GM12878 (cell line): ENCODE measurements at regions not wholly inside any gene's neighbourhood (a gene's known extent, or its start where the extent isn't known, plus 50 kb on each side); places are given as distances from the start of the nearest gene placed in this dataset.

Experiments
- ATAC-seq: fragments of 200-7000 bp; cut with Tn5 transposase; 3 replicates; pipeline ENCODE4 v1.9.1; 2020; ENCODE audit warnings: mild to moderate bottlenecking, moderate library complexity
- BruUV-seq: library from RNA; stranded (reverse); fragments of 400-500 nt; replicated peaks from 2 replicates; lab custom pipeline; 2021; lab: Mats Ljungman, UMichigan
- CTCF ChIA-PET: fragments of 300-600 bp; sonication (Branson Sonifier 250); formaldehyde crosslinking; extraction: SDS; loops from one replicate; lab custom pipeline; 2021; ENCODE audit warnings: inconsistent platforms; lab: Yijun Ruan, JAX
- POLR2A ChIA-PET: fragments of 350-600 bp; formaldehyde crosslinking; extraction: SDS; loops from one replicate; lab custom pipeline; 2021; ENCODE audit warnings: inconsistent platforms; lab: Charles Lee
- RAD21 ChIA-PET: fragments of 300-600 bp; sonication (Branson Sonifier 250); formaldehyde crosslinking; loops from one replicate; lab custom pipeline; 2023; ENCODE audit warnings: antibody characterized with exemption; ENCODE audit not compliant: unreplicated experiment; lab: Charles Lee
- SMC1A ChIA-PET: fragments of 300-600 bp; sonication (Branson Sonifier 250); formaldehyde crosslinking; loops from one replicate; lab custom pipeline; 2023; ENCODE audit not compliant: unreplicated experiment, uncharacterized antibody; lab: Charles Lee
- DNase-seq: peaks from one replicate; pipeline ENCODE4 v3.0.0-alpha.2; 2011; ENCODE audit warnings: low read depth, low spot score
- FAIRE-seq: peaks from 3 replicates; lab custom pipeline; 2011; peaks lifted over from hg19 to GRCh38; lab: Jason Lieb, UNC
- H2AFZ ChIP-seq: 2 replicates; pipeline ENCODE4 v1.6.0; 2011; ENCODE audit warnings: low read depth, low read length, control low read depth; ENCODE audit not compliant: control insufficient read depth
- H3K27ac ChIP-seq: 2 replicates; pipeline ENCODE4 v1.5.1; 2011; ENCODE audit warnings: control low read depth; ENCODE audit not compliant: control insufficient read depth, insufficient read depth
- H3K27me3 ChIP-seq, 2 experiments: replicated peaks in 1 of 2; 2 replicates each; pipeline versions ENCODE4 v1.6.0 to v1.6.1; 2011; ENCODE audit warnings: low read length in 1 of 2; ENCODE audit not compliant: control insufficient read depth in 2 of 2, insufficient read depth in 2 of 2
- H3K36me3 ChIP-seq, 2 experiments: 2 replicates each; pipeline ENCODE4 v1.5.1; 2011; ENCODE audit warnings: low read length in 1 of 2; ENCODE audit not compliant: control insufficient read depth in 2 of 2, insufficient read depth in 2 of 2
- H3K4me1 ChIP-seq: 2 replicates; pipeline ENCODE4 v1.6.1; 2011; ENCODE audit warnings: mild to moderate bottlenecking, low read length, moderate library complexity, mixed read lengths; ENCODE audit not compliant: control insufficient read depth, insufficient read depth
- H3K4me2 ChIP-seq: 2 replicates; pipeline ENCODE4 v1.6.0; 2011; ENCODE audit warnings: control low read depth; ENCODE audit not compliant: control insufficient read depth, insufficient read depth
- H3K4me3 ChIP-seq: fragments of 200-600 bp; sonication (generic); 2 replicates; pipeline ENCODE4 v1.5.1; 2016
- H3K79me2 ChIP-seq: 2 replicates; pipeline ENCODE4 v1.6.0; 2011; ENCODE audit warnings: low read length; ENCODE audit not compliant: control insufficient read depth, insufficient read depth
- H3K9ac ChIP-seq: 2 replicates; pipeline ENCODE4 v1.8.0; 2011; ENCODE audit warnings: low read length, control low read depth, mixed read lengths; ENCODE audit not compliant: control insufficient read depth, insufficient read depth
- H3K9me3 ChIP-seq: replicated peaks from 3 replicates; pipeline ENCODE4 v1.5.1; 2011; ENCODE audit warnings: mild to moderate bottlenecking, low read length; ENCODE audit not compliant: control insufficient read depth, insufficient read depth
- H4K20me1 ChIP-seq: 2 replicates; pipeline ENCODE4 v1.6.0; 2011; ENCODE audit not compliant: control insufficient read depth, insufficient read depth
- ATF3 ChIP-seq: IDR thresholded peaks from 2 replicates; pipeline ENCODE4 v1.6.1; 2011; ENCODE audit warnings: low read depth, mild to moderate bottlenecking, low read length, moderate library complexity, borderline replicate concordance; ENCODE audit errors: extremely low read depth
- BHLHE40 ChIP-seq, 2 experiments: fragments of 450-650 bp in 1 of 2; IDR thresholded peaks; 2 replicates each; pipeline ENCODE4 v1.6.1; 2011 to 2017; ENCODE audit warnings: low read depth in 2 of 2, borderline replicate concordance in 1 of 2, improper control_type of control experiment in 1 of 2, low read length in 1 of 2, mild to moderate bottlenecking in 1 of 2
- CHD4 ChIP-seq: fragments of 200-600 bp; sonication (generic); IDR thresholded peaks from 2 replicates; pipeline ENCODE4 v1.6.1; 2016; ENCODE audit warnings: mild to moderate bottlenecking
- FOXM1 ChIP-seq: IDR thresholded peaks from 2 replicates; pipeline ENCODE4 v1.6.1; 2012; ENCODE audit warnings: low read depth, mild to moderate bottlenecking, inconsistent platforms, low read length, moderate library complexity
- LARP7 ChIP-seq: fragments of 450-650 bp; IDR thresholded peaks from 2 replicates; pipeline ENCODE4 v1.6.1; 2017; ENCODE audit warnings: mild to moderate bottlenecking
- NFXL1 ChIP-seq: fragments of 450-650 bp; IDR thresholded peaks from 2 replicates; pipeline ENCODE4 v1.6.1; 2017; ENCODE audit warnings: antibody characterized with exemption, mild to moderate bottlenecking, borderline replicate concordance
- NR2C1 ChIP-seq: fragments of 450-650 bp; IDR thresholded peaks from 2 replicates; pipeline ENCODE4 v1.6.1; 2017; ENCODE audit warnings: antibody characterized with exemption, mild to moderate bottlenecking, moderate library complexity
- NR2F1 ChIP-seq: fragments of 450-650 bp; conservative IDR thresholded peaks from 2 replicates; pipeline ENCODE4 v1.6.1; 2017; ENCODE audit warnings: mild to moderate bottlenecking
- NRF1 ChIP-seq: conservative IDR thresholded peaks from 2 replicates; pipeline ENCODE4 v1.6.1; 2011; ENCODE audit warnings: mild to moderate bottlenecking, low read depth, low read length, improper control_type of control experiment
- RB1 ChIP-seq: fragments of 450-650 bp; formaldehyde crosslinking; IDR thresholded peaks from 2 replicates; pipeline ENCODE4 v1.6.1; 2017; ENCODE audit warnings: mild to moderate bottlenecking, borderline replicate concordance
- RFX5 ChIP-seq: IDR thresholded peaks from 2 replicates; pipeline ENCODE4 v1.6.1; 2011; ENCODE audit warnings: low read depth, low read length, improper control_type of control experiment
- SREBF1 ChIP-seq: IDR thresholded peaks from 2 replicates; pipeline ENCODE4 v1.6.1; 2012; ENCODE audit warnings: mild to moderate bottlenecking, low read length
- TCF12 ChIP-seq: IDR thresholded peaks from 2 replicates; pipeline ENCODE4 v1.6.1; 2011; ENCODE audit warnings: low read depth, mild to moderate bottlenecking, low read length
- ZBED1 ChIP-seq: IDR thresholded peaks from 2 replicates; pipeline ENCODE4 v1.6.1; 2016; ENCODE audit warnings: borderline replicate concordance
- ZNF274 ChIP-seq: IDR thresholded peaks from one replicate; pipeline ENCODE4 v1.8.0; 2011; ENCODE audit not compliant: insufficient read length, insufficient read depth
- WGBS: methylation state at CpG from one replicate; pipeline ENCODE4 v1.1.6; 2016; ENCODE audit warnings: low lambda C conversion rate; ENCODE audit not compliant: insufficient replicate concordance, insufficient coverage; ENCODE audit errors: missing lambda C conversion rate; 5-methylcytosine and 5-hydroxymethylcytosine counted together
- in situ Hi-C: fragments of 300-500 bp; cut with MboI; formaldehyde crosslinking; loops from 9 replicates; pipeline ENCODE4 v1.14.3; 2018; ENCODE audit warnings: mixed read lengths
- intact Hi-C: fragments of 100-400 bp; cut with micrococcal nuclease; formaldehyde crosslinking; loops from one replicate; pipeline ENCODE4 v1.14.2; 2022; ENCODE audit not compliant: unreplicated experiment
- TF ChIP-seq, protein P1 (sequence below): fragments of 450-650 bp; formaldehyde crosslinking; IDR thresholded peaks from 2 replicates; pipeline ENCODE4 v1.4.0; 2020; ENCODE audit warnings: mild to moderate bottlenecking, moderate library complexity
- TF ChIP-seq, protein P2 (sequence below): fragments of 150-350 bp; IDR thresholded peaks from 2 replicates; pipeline ENCODE4 v1.6.1; 2014; ENCODE audit warnings: mild to moderate bottlenecking, low read depth, low read length
- TF ChIP-seq, protein P3 (sequence below): fragments of 450-650 bp; conservative IDR thresholded peaks from 2 replicates; pipeline ENCODE4 v1.6.1; 2017; ENCODE audit warnings: mild to moderate bottlenecking, moderate library complexity

- CTCF ChIA-PET: no interaction called here
- TF ChIP-seq, protein P1, sequence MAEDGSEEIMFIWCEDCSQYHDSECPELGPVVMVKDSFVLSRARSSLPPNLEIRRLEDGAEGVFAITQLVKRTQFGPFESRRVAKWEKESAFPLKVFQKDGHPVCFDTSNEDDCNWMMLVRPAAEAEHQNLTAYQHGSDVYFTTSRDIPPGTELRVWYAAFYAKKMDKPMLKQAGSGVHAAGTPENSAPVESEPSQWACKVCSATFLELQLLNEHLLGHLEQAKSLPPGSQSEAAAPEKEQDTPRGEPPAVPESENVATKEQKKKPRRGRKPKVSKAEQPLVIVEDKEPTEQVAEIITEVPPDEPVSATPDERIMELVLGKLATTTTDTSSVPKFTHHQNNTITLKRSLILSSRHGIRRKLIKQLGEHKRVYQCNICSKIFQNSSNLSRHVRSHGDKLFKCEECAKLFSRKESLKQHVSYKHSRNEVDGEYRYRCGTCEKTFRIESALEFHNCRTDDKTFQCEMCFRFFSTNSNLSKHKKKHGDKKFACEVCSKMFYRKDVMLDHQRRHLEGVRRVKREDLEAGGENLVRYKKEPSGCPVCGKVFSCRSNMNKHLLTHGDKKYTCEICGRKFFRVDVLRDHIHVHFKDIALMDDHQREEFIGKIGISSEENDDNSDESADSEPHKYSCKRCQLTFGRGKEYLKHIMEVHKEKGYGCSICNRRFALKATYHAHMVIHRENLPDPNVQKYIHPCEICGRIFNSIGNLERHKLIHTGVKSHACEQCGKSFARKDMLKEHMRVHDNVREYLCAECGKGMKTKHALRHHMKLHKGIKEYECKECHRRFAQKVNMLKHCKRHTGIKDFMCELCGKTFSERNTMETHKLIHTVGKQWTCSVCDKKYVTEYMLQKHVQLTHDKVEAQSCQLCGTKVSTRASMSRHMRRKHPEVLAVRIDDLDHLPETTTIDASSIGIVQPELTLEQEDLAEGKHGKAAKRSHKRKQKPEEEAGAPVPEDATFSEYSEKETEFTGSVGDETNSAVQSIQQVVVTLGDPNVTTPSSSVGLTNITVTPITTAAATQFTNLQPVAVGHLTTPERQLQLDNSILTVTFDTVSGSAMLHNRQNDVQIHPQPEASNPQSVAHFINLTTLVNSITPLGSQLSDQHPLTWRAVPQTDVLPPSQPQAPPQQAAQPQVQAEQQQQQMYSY (CRISPR knock-in tag): no peak
- TF ChIP-seq TCF12 (no peak), LARP7 (no peak), RB1 (no peak), NRF1 (no peak), BHLHE40 (IDR thresholded peaks at IDR 0.05; ENCODE audit: borderline replicate concordance in 1 of 2, low read depth in 2 of 2, low read length in 1 of 2) (no peak), NFXL1 (no peak), SREBF1 (no peak), ZBED1 (no peak), FOXM1 (no peak), NR2C1 (no peak), NR2F1 (no peak), ATF3 (no peak), RFX5 (no peak), ZNF274 (no peak), CHD4 (no peak)
- TF ChIP-seq, protein P2, sequence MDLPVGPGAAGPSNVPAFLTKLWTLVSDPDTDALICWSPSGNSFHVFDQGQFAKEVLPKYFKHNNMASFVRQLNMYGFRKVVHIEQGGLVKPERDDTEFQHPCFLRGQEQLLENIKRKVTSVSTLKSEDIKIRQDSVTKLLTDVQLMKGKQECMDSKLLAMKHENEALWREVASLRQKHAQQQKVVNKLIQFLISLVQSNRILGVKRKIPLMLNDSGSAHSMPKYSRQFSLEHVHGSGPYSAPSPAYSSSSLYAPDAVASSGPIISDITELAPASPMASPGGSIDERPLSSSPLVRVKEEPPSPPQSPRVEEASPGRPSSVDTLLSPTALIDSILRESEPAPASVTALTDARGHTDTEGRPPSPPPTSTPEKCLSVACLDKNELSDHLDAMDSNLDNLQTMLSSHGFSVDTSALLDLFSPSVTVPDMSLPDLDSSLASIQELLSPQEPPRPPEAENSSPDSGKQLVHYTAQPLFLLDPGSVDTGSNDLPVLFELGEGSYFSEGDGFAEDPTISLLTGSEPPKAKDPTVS: no peak
- TF ChIP-seq, protein P3, sequence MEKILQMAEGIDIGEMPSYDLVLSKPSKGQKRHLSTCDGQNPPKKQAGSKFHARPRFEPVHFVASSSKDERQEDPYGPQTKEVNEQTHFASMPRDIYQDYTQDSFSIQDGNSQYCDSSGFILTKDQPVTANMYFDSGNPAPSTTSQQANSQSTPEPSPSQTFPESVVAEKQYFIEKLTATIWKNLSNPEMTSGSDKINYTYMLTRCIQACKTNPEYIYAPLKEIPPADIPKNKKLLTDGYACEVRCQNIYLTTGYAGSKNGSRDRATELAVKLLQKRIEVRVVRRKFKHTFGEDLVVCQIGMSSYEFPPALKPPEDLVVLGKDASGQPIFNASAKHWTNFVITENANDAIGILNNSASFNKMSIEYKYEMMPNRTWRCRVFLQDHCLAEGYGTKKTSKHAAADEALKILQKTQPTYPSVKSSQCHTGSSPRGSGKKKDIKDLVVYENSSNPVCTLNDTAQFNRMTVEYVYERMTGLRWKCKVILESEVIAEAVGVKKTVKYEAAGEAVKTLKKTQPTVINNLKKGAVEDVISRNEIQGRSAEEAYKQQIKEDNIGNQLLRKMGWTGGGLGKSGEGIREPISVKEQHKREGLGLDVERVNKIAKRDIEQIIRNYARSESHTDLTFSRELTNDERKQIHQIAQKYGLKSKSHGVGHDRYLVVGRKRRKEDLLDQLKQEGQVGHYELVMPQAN: no peak
These were observed 119.3 kb upstream of the PTPN1 start for GRCh38 chr20:50390685-50391443.

More at GRCh38 chr20:50390685-50391443, 119.3 kb upstream of the PTPN1 start:
- ATAC-seq: no peak
- Histone ChIP-seq H3K27ac (no peak overlapping the region), H3K4me3 (no peak overlapping the region), H4K20me1 (no peaks in the 10 kb centered on the region), H3K9ac (no peak overlapping the region), H3K4me1 (peaks cover 7% of the 10 kb centered on the region), H3K79me2 (no peaks in the 10 kb centered on the region), H3K27me3 (peaks cover 0 to 2% of the 10 kb centered on the region in 2 experiments; a peak in 1 of 4 replicates), H2AFZ (no peak overlapping the region), H3K4me2 (no peak overlapping the region), H3K9me3 (no peaks in the 10 kb centered on the region), H3K36me3 (no peaks in the 10 kb centered on the region)
- no peak for FAIRE-seq
- no peak for DNase-seq
- WGBS: 58% methylated on average over 14 of the region's 15 CpGs
- intact Hi-C loops (no loop called here), in situ Hi-C loops (no loop called here)
- ChIA-PET SMC1A (no interaction called here), POLR2A (no interaction called here), RAD21 (no interaction called here)
- no TSS peak for BruUV-seq
